NCI-H526 (cell line): ENCODE measurements at regions not wholly inside any gene's neighbourhood (a gene's known extent, or its start where the extent isn't known, plus 50 kb on each side); places are given as distances from the start of the nearest gene placed in this dataset.

Experiments
- DNase-seq, 2 experiments: peaks; one replicate each; lab custom pipeline; 2025; lab: John Stamatoyannopoulos, UW

GRCh38 chr2:66691031-66691965, 256.4 kb downstream of the MEIS1 start:
- DNase-seq = peak; percentile 17 to 58

GRCh38 chr2:66692521-66693054, 257.7 kb downstream of the MEIS1 start:
- DNase-seq = no peak

- no peak for DNase-seq
Measured at GRCh38 chr2:66693076-66693965, 258.4 kb downstream of the MEIS1 start.

- DNase-seq = no peak
Measured at GRCh38 chr2:66694087-66694860, 259.3 kb downstream of the MEIS1 start.

GRCh38 chr2:66695226-66695735, 260.4 kb downstream of the MEIS1 start:
- no peak for DNase-seq

GRCh38 chr2:66696374-66696773, 261.4 kb downstream of the MEIS1 start:
- peak; percentile 67 to 81 for DNase-seq

GRCh38 chr2:66696886-66697285, 262.0 kb downstream of the MEIS1 start:
- DNase-seq = no peak

GRCh38 chr2:66697366-66697765, 262.4 kb downstream of the MEIS1 start:
- DNase-seq = no peak

GRCh38 chr2:66698091-66698490, 263.2 kb downstream of the MEIS1 start:
- DNase-seq = no peak

- peak in 1 of 2 experiments; percentile 27 for DNase-seq
Measured at GRCh38 chr2:66698576-66699239, 263.8 kb downstream of the MEIS1 start.

GRCh38 chr2:66699416-66699792, 264.5 kb downstream of the MEIS1 start:
- no peak for DNase-seq

- peak; percentile 74 to 82 for DNase-seq
Measured at GRCh38 chr2:66699793-66700676, 265.1 kb downstream of the MEIS1 start.

- DNase-seq = no peak
Measured at GRCh38 chr2:66700677-66701066, 265.7 kb downstream of the MEIS1 start.

GRCh38 chr2:66701251-66701650, 266.3 kb downstream of the MEIS1 start:
- DNase-seq = no peak

GRCh38 chr2:66701656-66702055, 266.7 kb downstream of the MEIS1 start:
- DNase-seq = peak in 1 of 2 experiments; percentile 20

GRCh38 chr2:66702301-66702700, 267.4 kb downstream of the MEIS1 start:
- no peak for DNase-seq

GRCh38 chr2:66704786-66705185, 269.9 kb downstream of the MEIS1 start:
- no peak for DNase-seq

- DNase-seq = no peak
Measured at GRCh38 chr2:66714610-66715009, 279.7 kb downstream of the MEIS1 start.

- no peak for DNase-seq
Measured at GRCh38 chr2:66717218-66717905, 282.4 kb downstream of the MEIS1 start.
